ENCODE measurements at regions not wholly inside any gene's neighbourhood (a gene's known extent, or its start where the extent isn't known, plus 50 kb on each side); places are given as distances from the start of the nearest gene placed in this dataset.

- DNase-seq (ENCODE audit: low spot score): no peak
Observed at GRCh38 chr12:13764748-13765147, 216.7 kb downstream of the GRIN2B start.

- no peak for DNase-seq (ENCODE audit: low spot score)
Observed at GRCh38 chr12:13749389-13749788, 232.0 kb downstream of the GRIN2B start.

GRCh38 chr12:13745111-13745860 lies 236.1 kb downstream of the GRIN2B start:
- DNase-seq (ENCODE audit: low spot score): no peak

- DNase-seq (ENCODE audit: low spot score): no peak
Observed at GRCh38 chr12:13744561-13744960, 236.8 kb downstream of the GRIN2B start.

- DNase-seq (ENCODE audit: low spot score): no peak
Observed at GRCh38 chr12:13740149-13740545, 241.3 kb downstream of the GRIN2B start.

GRCh38 chr12:13735734-13736133 lies 245.7 kb downstream of the GRIN2B start:
- no peak for DNase-seq (ENCODE audit: low spot score)

- DNase-seq (ENCODE audit: low spot score): no peak
Observed at GRCh38 chr12:13734584-13735152, 246.7 kb downstream of the GRIN2B start.

GRCh38 chr12:13727707-13728195 lies 253.7 kb downstream of the GRIN2B start:
- no peak for DNase-seq (ENCODE audit: low spot score)

- no peak for DNase-seq (ENCODE audit: low spot score)
Observed at GRCh38 chr12:13725049-13725448, 256.4 kb downstream of the GRIN2B start.

- DNase-seq (ENCODE audit: low spot score): no peak
Observed at GRCh38 chr12:13724136-13724535, 257.3 kb downstream of the GRIN2B start.

- DNase-seq (ENCODE audit: low spot score): no peak
Observed at GRCh38 chr12:13719986-13720385, 261.4 kb downstream of the GRIN2B start.

GRCh38 chr12:13718271-13718670 lies 263.1 kb downstream of the GRIN2B start:
- DNase-seq (ENCODE audit: low spot score): no peak

GRCh38 chr12:13716119-13716518 lies 265.3 kb downstream of the GRIN2B start:
- no peak for DNase-seq (ENCODE audit: low spot score)

- DNase-seq (ENCODE audit: low spot score): no peak
Observed at GRCh38 chr12:13713556-13714410, 267.6 kb downstream of the GRIN2B start.

- DNase-seq (ENCODE audit: low spot score): no peak
Observed at GRCh38 chr12:13707829-13708228, 273.6 kb downstream of the GRIN2B start.

- no peak for DNase-seq (ENCODE audit: low spot score)
Observed at GRCh38 chr12:13702381-13702780, 279.0 kb downstream of the GRIN2B start.

- DNase-seq (ENCODE audit: low spot score): no peak
Observed at GRCh38 chr12:13701502-13701901, 279.9 kb downstream of the GRIN2B start.

- DNase-seq (ENCODE audit: low spot score): no peak
Observed at GRCh38 chr12:13697973-13698372, 283.4 kb downstream of the GRIN2B start.

GRCh38 chr12:13695781-13696180 lies 285.6 kb downstream of the GRIN2B start:
- no peak for DNase-seq (ENCODE audit: low spot score)

- DNase-seq (ENCODE audit: low spot score): no peak
Observed at GRCh38 chr12:13692332-13692731, 289.1 kb downstream of the GRIN2B start.

GRCh38 chr12:13691598-13691997 lies 289.8 kb downstream of the GRIN2B start:
- DNase-seq (ENCODE audit: low spot score): no peak

GRCh38 chr12:13687633-13688032 lies 293.8 kb downstream of the GRIN2B start:
- no peak for DNase-seq (ENCODE audit: low spot score)

- no peak for DNase-seq (ENCODE audit: low spot score)
Observed at GRCh38 chr12:13686260-13686659, 295.1 kb downstream of the GRIN2B start.
